LHCN-M2 (cell line): ENCODE measurements at regions not wholly inside any gene's neighbourhood (a gene's known extent, or its start where the extent isn't known, plus 50 kb on each side); places are given as distances from the start of the nearest gene placed in this dataset.
"Not testable (repeated sequence)": the region's sequence is repeated elsewhere in the genome, so short reads cannot be mapped to it uniquely, and the experiment has no call there.

Source experiments
- DNase-seq: peaks from one replicate; pipeline ENCODE4 v3.0.0-alpha.2; 2012; ENCODE audit warnings: low read depth

- DNase-seq = no peak
These were observed 408.4 kb downstream of the NTRK2 start for GRCh38 chr9:85077944-85078343.

GRCh38 chr9:85077146-85077545 is 407.6 kb downstream of the NTRK2 start:
- not testable (repeated sequence) for DNase-seq
